ENCODE measurements at regions not wholly inside any gene's neighbourhood (a gene's known extent, or its start where the extent isn't known, plus 50 kb on each side); places are given as distances from the start of the nearest gene placed in this dataset.

DNA sequence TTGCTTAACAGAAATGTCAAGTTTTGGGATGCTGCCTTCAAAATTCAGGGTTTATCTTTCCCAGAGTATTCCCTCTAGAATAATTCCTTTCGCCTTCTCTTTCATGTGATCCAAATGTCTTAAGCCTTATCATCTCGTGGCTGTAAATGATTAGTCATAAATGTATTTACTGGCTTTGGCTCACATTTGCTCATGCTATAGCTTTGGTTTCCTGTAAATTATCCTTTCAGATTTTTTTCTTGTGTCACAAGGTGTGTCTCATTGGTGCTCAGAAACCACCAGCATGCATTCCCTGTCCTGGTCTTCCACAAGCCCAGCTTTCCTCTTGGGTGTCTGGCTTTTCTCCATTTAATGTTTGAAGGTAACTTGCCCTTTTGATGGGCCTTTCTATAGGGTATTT lies 692.7 kb upstream of the ALCAM start:
- CTCF ChIA-PET, result no interaction called here
- no peaks in the 10 kb centered on the region for H3K4me1 Mint-ChIP-seq
- intact Hi-C loops (cut with micrococcal nuclease), result no loop called here
- no peak for ATAC-seq (ENCODE audit: low read depth)
- POLR2A ChIA-PET, result no interaction called here
- no peak overlapping the region for H3K27ac Mint-ChIP-seq
- H3K4me3 Mint-ChIP-seq, result no peak overlapping the region
- no peak for TF ChIP-seq CTCF (IDR thresholded peaks at IDR 0.05)
- no peak for DNase-seq
- H3K36me3 Mint-ChIP-seq (ENCODE audit: low read depth), result no peaks in the 10 kb centered on the region
- peaks cover 8% of the 10 kb centered on the region for H3K9me3 Mint-ChIP-seq
- H3K27me3 Mint-ChIP-seq, result no peaks in the 10 kb centered on the region

DNA sequence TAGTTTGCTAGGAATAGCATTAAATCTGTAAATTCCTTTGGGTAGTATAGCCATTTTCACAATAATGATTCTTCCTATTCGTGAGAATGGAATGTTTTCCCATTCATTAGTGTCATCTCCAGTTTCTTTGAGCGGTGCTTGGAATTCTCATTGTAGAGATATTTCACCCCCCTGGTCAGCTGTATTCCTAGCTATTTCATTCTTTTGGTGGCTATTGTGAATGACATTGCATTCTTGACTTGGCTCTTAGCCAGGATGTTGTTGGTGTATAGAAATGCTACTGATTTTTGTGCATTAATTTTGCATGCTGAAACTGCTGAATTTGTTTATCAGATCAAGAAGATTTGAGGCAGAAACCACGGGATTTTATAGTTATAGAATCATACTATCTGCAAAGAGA lies 690.5 kb upstream of the ALCAM start:
- CTCF ChIA-PET, result no interaction called here
- DNase-seq, result no peak
- no peak for TF ChIP-seq CTCF (IDR thresholded peaks at IDR 0.05)
- Mint-ChIP-seq H3K27me3 (no peaks in the 10 kb centered on the region), H3K36me3 (ENCODE audit: low read depth) (no peaks in the 10 kb centered on the region), H3K27ac (no peak overlapping the region), H3K4me3 (no peak overlapping the region), H3K9me3 (peaks cover 8% of the 10 kb centered on the region), H3K4me1 (no peaks in the 10 kb centered on the region)
- no peak for ATAC-seq (ENCODE audit: low read depth)
- intact Hi-C loops (cut with micrococcal nuclease), result no loop called here
- POLR2A ChIA-PET, result no interaction called here

GRCh38 chr3:104677932-104678331 lies 688.8 kb upstream of the ALCAM start:
- ATAC-seq (ENCODE audit: low read depth) (no peak), DNase-seq (no peak)
- H3K27ac Mint-ChIP-seq, result no peak overlapping the region
- CTCF ChIA-PET, result no interaction called here
- POLR2A ChIA-PET, result no interaction called here
- no peak overlapping the region for H3K4me3 Mint-ChIP-seq
- no peaks in the 10 kb centered on the region for H3K27me3 Mint-ChIP-seq
- H3K4me1 Mint-ChIP-seq, result no peaks in the 10 kb centered on the region
- intact Hi-C loops (cut with micrococcal nuclease), result no loop called here
- H3K9me3 Mint-ChIP-seq, result peaks cover 8% of the 10 kb centered on the region
- no peak for TF ChIP-seq CTCF (IDR thresholded peaks at IDR 0.05)
- no peaks in the 10 kb centered on the region for H3K36me3 Mint-ChIP-seq (ENCODE audit: low read depth)

DNA sequence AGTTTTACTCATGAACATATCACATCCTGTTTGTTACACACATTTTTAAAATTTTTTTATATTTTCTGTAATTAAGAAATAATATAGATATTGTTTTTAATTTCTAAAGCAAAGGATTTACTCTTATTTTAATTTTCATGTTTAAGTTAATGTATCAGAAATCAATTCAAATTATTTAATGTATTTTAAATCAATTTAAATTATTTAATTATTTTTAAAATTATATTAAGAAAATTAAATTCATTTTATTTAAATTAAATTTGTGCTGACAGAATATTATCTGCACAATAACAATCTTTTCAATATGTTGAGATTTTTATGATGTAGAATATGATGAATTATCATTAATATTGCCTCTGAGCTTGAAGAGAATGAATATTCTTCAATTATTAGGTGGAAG lies 681.2 kb upstream of the ALCAM start:
- TF ChIP-seq CTCF (IDR thresholded peaks at IDR 0.05), result no peak
- Mint-ChIP-seq H3K9me3 (peaks cover 4% of the 10 kb centered on the region), H3K27me3 (no peaks in the 10 kb centered on the region), H3K36me3 (ENCODE audit: low read depth) (no peaks in the 10 kb centered on the region), H3K4me1 (no peaks in the 10 kb centered on the region), H3K27ac (no peak overlapping the region), H3K4me3 (no peak overlapping the region)
- intact Hi-C loops (cut with micrococcal nuclease), result no loop called here
- ChIA-PET POLR2A (no interaction called here), CTCF (no interaction called here)
- DNase-seq (no peak), ATAC-seq (ENCODE audit: low read depth) (no peak)

- peaks cover 4% of the 10 kb centered on the region for H3K9me3 Mint-ChIP-seq
- no peaks in the 10 kb centered on the region for H3K4me1 Mint-ChIP-seq
- ChIA-PET POLR2A (no interaction called here), CTCF (no interaction called here)
- TF ChIP-seq CTCF (IDR thresholded peaks at IDR 0.05), result no peak
- no peaks in the 10 kb centered on the region for H3K36me3 Mint-ChIP-seq (ENCODE audit: low read depth)
- DNase-seq (no peak), ATAC-seq (ENCODE audit: low read depth) (no peak)
- intact Hi-C loops (cut with micrococcal nuclease), result no loop called here
- H3K27ac Mint-ChIP-seq, result no peak overlapping the region
- no peak overlapping the region for H3K4me3 Mint-ChIP-seq
- H3K27me3 Mint-ChIP-seq, result no peaks in the 10 kb centered on the region
Measured at GRCh38 chr3:104687362-104687761, 679.3 kb upstream of the ALCAM start.
